Stimulated activated CD4-positive, alpha-beta T cell treated with anti-CD3 and anti-CD28 coated beads, TNF-alpha, amount 100 ng/mL, for 24 hours (primary cell): ENCODE measurements at regions not wholly inside any gene's neighbourhood (a gene's known extent, or its start where the extent isn't known, plus 50 kb on each side); places are given as distances from the start of the nearest gene placed in this dataset.
"Not testable (repeated sequence)": the region's sequence is repeated elsewhere in the genome, so short reads cannot be mapped to it uniquely, and the experiment has no call there.

Experiments
- DNase-seq, 3 experiments: peaks; one replicate each; pipeline ENCODE4 v3.0.0-alpha.2; 2020; ENCODE audit warnings: low read depth in 3 of 3

DNA sequence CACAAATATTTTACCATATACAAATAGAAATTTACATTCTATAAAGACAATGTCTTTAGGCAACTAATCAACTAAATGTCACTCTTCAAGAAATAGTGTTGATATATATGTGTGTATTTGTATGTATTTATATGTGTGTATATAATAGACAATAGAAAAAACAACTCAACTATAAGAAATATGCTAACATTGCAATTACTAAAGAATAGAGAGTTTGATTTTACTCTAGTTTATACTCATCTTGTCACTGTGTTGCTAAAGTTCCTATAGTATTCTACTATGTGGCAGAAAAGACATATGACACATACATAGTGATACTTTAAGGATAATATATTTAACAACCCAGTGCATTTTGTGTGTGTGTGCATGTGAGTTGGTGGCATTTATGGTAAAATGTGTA is 1728.3 kb downstream of the PLA2G4A start:
- no peak for DNase-seq

DNA sequence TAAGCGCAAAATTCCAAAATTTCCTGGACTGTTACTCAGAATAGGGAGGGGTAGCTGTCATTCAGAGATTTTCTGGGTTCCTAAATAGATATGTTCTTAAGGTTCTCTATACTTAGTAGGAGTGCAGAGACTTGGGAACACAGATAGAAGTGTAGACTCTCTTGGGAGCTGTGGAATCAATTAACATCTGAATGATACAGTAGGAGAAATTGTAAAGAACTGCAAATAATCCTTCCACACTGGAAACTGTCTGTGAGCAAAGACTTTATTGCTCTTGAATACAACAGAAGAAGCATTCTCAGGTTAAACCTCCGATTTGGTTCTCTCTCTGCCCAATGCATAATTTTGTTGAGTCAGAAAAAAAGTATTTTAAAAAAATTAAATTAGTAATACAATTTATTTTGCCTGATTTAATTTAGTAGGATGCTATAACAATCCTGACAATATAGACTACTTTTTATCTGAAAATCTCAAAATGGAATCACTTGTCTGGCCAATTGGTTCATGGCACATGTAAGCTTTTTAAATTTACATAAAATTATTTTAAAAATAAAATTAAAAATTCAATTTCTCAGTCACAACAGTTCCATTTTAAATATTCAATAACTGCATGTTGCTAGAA is 1754.3 kb downstream of the PLA2G4A start:
- no peak for DNase-seq

DNA sequence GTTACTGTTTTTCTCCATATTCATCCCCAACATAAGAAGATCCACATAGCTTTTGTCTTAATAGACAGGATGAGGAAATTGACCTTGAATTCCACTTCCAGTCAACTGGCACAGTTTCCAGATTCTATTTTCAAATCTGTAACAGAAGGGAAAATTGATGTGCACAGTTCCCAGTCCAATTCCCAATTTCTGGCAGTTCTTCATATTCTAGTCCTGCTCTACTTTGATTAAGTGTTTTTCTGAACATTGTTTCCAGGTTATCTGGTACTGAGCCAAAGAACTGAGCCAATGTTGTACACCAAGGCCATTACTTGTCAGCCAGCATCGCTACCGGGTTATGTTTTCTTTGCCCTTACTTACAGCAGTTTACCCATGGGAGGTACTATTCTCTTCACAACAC is 1755.4 kb downstream of the PLA2G4A start:
- DNase-seq, result no peak

DNA sequence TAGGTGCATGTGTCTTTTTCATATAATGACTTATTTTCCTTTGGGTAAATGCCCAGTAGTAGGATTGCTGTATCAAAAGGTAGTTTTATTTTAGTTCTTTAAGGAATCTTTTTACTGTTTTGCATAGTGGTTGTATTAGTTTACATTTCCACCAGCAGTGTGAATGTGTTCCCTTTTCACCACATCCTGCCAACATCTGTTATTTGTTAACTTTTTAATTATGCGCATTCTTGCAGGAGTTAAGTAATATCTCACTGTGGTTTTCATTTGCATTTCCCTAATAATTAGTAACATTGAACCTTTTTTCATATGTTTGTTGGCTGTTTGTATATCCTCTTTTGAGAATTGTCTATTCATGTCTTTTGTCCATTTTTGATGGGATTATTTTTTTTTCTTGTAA is 1761.9 kb downstream of the PLA2G4A start:
- no peak for DNase-seq

DNA sequence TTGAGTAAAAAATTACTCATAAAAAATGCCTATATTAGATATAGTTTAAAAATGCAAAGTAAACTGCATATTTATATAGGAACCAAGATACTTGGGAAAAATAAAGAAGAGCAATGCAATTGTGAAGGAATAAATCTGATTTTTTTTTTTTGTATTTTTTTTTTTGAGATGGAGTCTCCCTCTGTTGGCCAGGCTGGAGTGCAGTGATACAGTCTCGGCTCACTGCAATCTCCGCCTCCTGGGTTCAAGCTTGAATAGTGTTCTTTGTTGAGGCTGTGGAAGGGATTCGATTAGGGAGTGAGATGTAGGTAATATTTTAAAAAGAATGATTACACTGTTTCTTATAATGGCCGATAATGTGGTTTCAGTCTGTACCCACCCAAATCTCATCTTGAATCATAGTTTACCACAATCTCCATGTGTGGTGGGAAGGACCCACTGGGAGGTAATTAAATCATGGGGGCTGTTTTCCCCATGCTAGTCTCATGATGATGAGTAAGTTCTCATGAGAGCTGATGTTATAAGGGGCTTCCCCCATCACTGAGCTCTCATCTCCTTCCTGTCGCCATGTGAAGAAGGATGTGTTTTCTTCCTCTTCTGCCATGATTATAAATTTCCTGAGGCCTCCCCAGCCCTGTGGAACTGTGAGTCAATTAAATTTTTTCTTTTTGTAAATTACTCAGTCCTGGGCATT is 1765.9 kb downstream of the PLA2G4A start:
- DNase-seq, result no peak

DNA sequence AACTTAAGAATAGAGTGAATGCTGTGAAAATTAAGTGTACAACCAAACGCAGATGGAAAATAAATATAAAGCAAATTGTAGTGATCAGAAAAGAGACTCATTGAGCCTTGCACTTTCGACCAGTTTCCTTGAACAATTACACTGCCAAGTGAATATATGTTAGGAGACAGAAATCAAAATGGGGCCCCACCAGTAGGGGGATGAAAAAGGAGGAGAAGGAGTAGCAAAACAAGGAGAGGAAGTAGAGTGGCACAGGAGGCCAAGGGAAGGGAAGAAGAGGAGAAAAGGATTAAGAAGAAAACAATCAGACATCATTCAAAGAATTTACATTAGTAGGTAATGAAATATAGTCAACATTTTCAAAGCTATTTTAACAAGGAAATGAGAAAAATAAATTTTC is 1770.6 kb downstream of the PLA2G4A start:
- DNase-seq, result no peak

DNA sequence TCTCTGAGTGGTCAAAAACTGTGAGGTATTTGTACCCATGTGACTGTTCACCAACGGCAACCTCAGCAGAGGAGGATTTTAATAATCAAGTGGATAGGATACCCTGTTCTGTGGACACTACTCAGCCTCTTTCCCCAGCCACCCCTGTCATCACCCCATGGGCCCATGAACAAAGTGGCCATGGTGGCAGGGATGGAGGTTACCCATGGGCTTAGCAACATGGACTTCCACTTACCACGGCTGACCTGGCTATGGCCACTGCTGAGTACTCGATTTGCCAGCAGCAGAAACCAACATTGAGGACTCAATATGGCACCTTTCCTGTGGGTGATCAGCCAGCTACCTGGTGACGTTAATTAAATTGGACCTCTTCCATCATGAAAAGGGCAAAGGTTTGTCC is 1782.7 kb downstream of the PLA2G4A start:
- no peak for DNase-seq

DNA sequence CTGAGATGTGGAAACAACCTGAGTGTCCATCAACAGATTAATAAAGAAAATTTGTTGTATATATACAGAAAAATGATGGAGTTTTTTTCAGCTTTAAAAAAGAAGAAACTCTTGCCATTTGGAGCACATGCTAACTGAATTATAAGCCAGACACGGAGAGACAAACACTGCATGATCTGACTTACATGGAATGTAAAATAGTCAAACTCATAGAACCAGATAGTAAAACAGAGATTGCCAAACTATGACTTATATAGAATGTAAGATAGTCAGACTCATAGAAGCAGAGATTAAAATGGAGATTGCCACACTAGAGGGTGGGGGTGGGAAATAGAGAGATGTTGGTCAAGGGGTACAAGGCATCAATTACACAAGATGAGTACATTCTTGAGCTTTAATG is 1786.6 kb downstream of the PLA2G4A start:
- DNase-seq, result no peak

DNA sequence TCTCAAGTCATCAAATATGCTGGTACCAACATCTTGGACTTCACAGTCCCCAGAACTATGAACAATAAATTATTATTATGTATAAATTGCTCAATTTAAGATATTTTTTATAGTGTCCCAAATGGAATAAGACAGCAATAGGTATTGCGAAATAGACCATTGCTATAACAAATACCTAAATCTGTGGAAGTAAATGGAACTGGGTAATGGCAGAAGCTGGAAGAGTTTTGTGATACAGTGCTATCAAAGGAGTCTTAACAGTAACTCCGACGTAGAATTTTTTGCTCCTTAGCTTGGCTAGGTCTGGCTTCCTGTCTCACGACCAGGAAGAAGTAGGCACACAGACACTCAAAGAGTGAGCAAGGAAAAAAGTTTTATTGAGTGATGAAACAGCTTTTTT is 1791.5 kb downstream of the PLA2G4A start:
- DNase-seq, result no peak

DNA sequence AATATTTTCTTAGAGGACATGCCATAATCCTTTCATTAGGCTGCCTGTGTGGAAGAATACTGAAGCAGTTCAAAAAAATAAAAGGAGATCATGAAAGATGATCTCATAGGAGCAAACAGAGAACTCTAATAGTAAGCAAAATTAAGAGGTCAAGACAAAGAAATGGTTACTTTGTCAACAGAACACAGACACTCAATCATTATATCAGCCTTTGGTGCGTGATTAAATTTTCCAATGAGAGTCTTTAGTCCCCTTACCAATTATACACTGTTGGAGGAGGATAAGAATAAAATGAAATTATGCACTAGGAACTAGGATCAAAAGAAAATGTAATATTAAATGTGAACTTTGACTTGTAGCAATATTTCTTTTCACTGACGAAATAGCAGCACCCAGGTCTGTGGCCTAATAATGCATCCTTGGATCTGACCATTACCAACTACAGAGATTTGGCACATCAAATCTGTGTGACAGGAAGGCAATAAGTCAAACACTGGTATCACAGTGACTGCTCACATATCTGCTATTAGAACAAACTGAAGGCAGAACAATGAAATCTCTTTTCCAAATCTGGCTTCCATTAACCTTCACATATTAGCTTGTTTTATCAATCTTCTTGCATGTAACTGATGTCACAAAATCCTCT is 1812.9 kb downstream of the PLA2G4A start:
- no peak for DNase-seq

DNA sequence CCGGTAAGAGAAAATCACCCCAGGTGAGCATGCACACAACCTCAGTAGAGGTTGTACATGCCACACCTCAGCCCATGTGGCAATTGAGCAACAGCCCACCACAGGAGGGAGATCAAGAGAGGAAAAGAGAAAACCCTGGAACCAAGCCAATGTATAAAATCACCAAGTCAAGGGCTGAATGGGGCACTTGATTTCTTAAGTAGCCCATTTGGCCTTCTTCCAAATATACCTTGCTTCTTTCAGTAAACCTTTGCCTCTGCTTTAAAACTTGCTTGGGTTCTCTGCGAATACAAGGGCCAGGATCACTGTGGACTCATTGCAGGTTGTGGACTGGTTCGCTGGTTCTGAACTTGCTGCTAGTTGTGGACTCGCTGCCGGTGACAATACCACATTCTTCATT is 1814.0 kb downstream of the PLA2G4A start:
- no peak for DNase-seq

DNA sequence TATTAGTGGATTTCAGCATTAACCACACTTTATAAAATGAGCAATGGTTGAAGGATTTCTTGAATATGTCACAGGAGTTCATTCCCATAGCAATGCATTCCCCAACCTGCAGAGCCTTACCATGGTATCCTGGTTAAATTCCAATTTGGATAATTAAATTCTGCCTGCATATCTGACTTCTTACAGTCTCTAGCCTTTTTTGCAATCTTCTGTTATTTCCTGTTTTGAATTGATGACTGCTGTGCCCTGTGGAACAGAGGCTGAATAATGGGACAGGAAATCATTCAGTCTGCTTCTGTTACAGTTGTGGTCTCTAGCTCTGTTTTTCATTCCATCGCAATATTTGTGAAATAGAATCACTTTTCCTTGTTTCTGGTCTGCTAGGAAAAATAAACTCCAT is 1823.9 kb downstream of the PLA2G4A start:
- DNase-seq, result no peak

DNA sequence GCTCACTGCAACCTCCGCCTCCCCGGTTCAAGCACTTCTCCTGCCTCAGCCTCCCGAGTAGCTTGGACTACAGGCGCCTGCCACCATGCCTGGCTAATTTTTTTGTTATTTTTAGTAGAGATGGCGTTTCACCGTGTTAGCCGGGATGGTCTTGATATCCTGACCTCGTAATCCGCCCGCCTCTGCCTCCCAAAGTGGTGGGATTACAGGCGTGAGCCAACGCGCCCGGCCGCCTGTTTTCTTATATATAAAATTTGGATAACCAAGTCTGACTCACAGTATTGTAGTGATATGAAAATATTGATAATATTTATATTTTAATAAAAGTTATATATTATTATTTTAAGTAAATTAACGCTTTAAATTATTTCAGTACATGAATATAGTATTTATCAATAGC is 1821.7 kb downstream of the BRINP3 start:
- DNase-seq, result not testable (repeated sequence)

DNA sequence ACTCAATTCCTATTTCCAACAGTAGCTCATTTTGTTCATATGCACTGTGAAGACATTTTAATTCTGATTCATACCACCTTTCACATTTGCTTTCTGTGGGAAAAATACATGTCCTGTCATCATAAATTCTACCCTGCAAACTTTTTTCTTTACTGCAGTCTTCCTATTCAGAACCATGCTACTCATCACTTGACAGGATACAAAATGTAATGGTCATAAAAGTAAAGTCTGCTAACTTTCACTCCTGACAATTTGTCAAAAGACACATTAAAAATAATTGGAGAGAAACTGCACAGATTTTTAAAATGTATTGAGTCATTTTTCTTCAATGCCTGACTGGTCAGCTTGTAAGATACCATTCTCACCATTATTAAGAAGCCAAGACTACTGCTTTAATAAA is 1817.1 kb downstream of the BRINP3 start:
- DNase-seq, result no peak

DNA sequence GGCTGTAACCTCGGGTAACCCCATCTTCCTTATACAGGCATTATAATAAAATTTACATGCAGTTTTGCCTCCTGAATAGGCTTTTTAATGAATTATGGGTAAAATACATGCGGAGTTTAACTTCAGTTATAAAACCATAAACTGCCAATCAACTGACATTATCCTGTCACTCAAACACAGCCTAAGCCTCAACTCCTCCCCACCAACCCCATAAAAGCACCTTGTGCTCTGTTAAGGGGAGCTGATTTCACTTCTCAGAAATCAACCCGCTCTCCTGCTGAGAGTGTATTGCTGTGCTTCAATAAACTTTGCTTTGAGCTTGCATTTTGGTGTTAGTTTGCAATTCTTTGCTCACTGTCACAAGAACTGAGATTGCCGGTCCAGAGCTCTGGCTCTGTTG is 1812.2 kb downstream of the BRINP3 start:
- no peak for DNase-seq

DNA sequence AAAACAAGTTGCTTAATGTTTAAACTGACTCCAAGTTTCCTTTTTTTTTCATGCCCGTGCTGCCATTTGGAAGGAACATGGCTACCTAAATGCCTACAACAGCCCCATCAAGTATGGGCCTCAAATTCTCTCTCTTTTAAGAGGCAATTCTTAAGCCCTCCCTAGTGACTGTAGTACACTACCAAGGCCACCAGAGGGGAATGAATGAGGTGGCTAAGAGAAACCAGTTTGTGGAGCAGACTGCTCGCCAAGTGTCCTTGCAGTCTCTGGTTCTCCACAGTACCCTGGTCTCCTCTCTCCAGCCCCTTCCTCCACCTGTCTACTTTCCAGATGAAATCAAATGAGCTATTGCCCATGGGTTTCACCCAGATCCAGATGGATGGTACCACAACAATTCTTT is 1809.6 kb downstream of the BRINP3 start:
- no peak for DNase-seq

DNA sequence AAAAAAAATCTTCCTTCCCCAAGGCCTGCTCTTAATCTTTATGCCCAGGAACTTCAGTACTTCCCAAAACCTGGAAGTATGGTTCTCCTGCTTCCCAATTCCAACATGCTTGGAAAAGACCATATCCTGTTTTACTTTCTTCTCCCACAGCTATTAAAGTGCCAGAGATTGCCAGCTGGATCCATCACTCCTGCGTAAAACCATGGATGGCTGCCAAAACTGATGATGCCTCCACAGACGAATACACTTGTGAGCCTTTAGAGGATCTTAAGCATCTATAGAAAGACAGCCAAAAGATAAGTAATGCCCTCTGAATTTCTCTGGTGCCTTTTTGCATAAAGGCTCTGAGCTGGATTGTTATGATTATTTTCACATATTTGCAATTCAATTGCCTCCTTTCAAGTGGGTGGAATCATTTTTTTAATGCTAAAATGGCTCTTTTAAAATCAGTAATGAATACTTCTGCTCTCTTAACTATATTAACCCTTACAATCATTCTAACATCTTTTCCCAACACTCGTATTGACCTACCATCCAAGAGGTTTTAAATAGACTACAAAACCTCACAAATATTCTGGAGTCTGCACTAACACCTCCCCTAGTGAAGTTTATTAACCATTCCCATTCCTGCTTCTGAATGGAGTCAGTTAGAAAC is 1807.8 kb downstream of the BRINP3 start:
- DNase-seq, result no peak

DNA sequence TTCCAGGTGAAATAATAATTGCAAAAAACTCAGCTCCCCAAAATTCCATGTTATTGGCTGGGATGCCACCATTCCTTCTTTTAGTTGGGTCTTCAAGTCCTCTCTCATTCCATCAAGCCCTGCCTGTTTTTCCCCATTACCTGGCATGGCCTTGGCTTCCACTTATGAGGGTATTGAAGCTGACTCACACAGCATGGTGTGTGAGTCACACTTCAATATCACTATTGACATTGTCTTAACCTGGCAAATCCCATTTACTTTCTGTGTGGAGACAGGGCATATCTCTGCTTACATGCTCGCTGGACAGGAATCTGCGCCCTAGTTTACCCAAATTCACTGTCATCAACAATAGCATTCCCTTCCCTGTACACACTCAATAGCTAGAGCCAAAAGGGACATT is 1806.8 kb downstream of the BRINP3 start:
- no peak for DNase-seq

DNA sequence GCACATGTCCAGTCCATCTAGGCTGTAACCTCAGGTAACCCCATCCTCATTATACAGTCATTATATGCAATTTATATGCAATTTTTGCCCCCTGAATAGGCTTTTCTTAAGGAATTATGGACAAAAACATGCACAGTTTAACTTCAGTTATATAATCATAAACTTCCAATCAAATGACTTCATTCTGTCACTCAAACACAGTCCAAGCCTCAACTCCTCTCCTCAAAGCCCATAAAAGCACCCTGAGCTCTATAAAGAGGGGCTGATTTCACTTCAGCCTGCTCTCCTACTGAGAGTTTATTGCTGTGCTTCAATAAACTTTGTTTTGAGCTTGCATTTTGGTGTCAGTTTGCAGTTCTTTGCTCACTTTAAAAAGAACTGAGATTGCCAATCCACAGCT is 1805.5 kb downstream of the BRINP3 start:
- DNase-seq, result no peak

DNA sequence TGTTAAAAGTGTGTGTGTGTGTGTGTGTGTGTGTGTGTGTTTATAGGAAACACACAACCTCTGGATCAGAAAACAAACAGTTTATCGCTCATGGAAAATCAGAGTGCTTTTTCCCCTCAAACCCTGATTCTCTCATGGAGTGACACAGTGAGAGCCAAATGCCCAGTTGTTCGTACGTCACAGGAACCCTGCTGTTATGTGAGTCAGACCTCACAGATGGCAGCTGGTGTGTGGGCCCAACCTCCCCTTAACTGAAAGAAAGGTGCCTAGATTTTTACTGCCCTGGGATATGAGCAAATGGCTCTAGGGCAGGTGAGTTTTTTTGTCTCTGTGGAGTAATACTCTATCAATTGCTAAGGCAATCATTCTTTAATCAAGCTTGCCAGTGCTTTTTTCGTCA is 1788.1 kb downstream of the BRINP3 start:
- no peak for DNase-seq

DNA sequence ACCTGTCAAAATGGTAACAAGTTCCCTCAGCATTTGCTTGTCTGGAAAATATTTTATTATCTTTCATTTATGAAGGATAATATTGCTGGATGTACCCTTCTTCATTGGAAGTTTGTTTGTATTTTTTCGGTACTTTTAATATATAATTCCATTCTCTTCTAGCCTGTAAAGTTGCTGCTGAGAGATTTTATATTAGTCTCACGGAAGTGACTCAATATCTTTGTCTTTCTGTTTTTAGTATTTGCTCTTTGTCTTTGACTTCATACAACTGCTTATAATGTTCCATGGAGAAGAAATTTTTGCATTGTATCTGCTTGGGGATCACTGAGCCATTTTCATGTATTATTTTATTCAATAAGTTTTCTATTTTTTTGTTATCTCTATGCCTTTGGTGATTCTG is 1777.5 kb downstream of the BRINP3 start:
- no peak for DNase-seq

DNA sequence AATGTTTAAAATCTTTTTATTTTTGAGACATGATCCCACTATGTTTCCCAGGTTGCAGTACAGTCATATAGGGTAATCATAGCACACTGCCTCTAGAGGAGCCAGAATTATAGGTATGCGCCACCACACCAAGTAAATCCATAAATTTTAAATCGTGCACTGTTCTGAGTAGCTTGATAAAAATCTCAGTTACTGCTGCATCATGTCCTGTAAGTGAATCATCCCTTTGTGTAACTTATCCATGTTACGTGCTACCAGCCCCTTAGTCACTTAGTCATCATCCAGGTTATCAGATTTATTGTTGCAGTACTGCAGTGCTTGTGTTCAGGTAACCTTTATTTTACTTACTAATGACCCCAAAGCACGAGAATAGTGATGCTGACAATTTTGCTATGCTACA is 1770.9 kb downstream of the BRINP3 start:
- no peak for DNase-seq
